K562 (cell line): ENCODE measurements at regions not wholly inside any gene's neighbourhood (a gene's known extent, or its start where the extent isn't known, plus 50 kb on each side); places are given as distances from the start of the nearest gene placed in this dataset.

Experiments used
- ATAC-seq: fragments of 200-7000 bp; cut with Tn5 transposase; 3 replicates; pipeline ENCODE4 v1.9.1; 2020; ENCODE audit warnings: moderate library complexity
- BruUV-seq: library from RNA; stranded (reverse); fragments of 400-500 nt; replicated peaks from 2 replicates; lab custom pipeline; 2021; lab: Mats Ljungman, UMichigan
- CTCF ChIA-PET: fragments of 300-600 bp; formaldehyde crosslinking; extraction: SDS; loops from one replicate; lab custom pipeline; 2021; ENCODE audit warnings: low intra/inter-chr PET ratio; lab: Yijun Ruan, JAX
- POLR2A ChIA-PET: fragments of 300-600, 350-650 bp; sonication (Branson Sonifier 250); formaldehyde crosslinking; extraction: SDS; loops from one replicate; lab custom pipeline; 2021; ENCODE audit warnings: antibody characterized with exemption, inconsistent platforms; lab: Yijun Ruan, JAX
- DNase-seq, 4 experiments: peaks; one replicate each; pipeline versions ENCODE4 v3.0.0 to v3.0.0-alpha.2; 2011 to 2018; ENCODE audit warnings: low spot score in 3 of 4, mixed read lengths in 3 of 4; ENCODE audit errors: extremely low read depth in 1 of 4
- FAIRE-seq: peaks from 2 replicates; lab custom pipeline; 2011; peaks lifted over from hg19 to GRCh38; lab: Jason Lieb, UNC
- H2AFZ ChIP-seq: 2 replicates; pipeline ENCODE4 v1.6.0; 2011; ENCODE audit warnings: low read depth, low read length, control low read depth, inconsistent platforms
- H3K27ac ChIP-seq: fragments of 200-600 bp; 3 replicates; pipeline ENCODE4 v1.8.0; 2011; ENCODE audit warnings: low read depth, mild to moderate bottlenecking, control low read depth, inconsistent platforms, low read length, moderate library complexity, mixed read lengths; ENCODE audit errors: extremely low read depth
- H3K27me3 ChIP-seq, 2 experiments: fragments of 300-600 bp in 1 of 2; 2 replicates in 1 of 2; 3 replicates in 1 of 2; pipeline versions ENCODE4 v1.6.0 to v1.8.0; 2011; ENCODE audit warnings: inconsistent platforms in 2 of 2, low read length in 2 of 2, mild to moderate bottlenecking in 1 of 2, mixed read lengths in 1 of 2, moderate library complexity in 1 of 2; ENCODE audit not compliant: control insufficient read depth in 2 of 2, insufficient read depth in 2 of 2
- H3K36me3 ChIP-seq: fragments of 300-600 bp; 3 replicates; pipeline ENCODE4 v1.8.0; 2011; ENCODE audit warnings: mild to moderate bottlenecking, low read length, inconsistent platforms; ENCODE audit not compliant: control insufficient read depth, insufficient read depth
- H3K4me1 ChIP-seq, 2 experiments: fragments of 200-600 bp in 1 of 2; replicated peaks in 1 of 2; 2 replicates in 1 of 2; 3 replicates in 1 of 2; pipeline versions ENCODE4 v1.5.1 to v1.8.0; 2011; ENCODE audit warnings: inconsistent platforms in 2 of 2, low read length in 2 of 2, mild to moderate bottlenecking in 1 of 2, mixed read lengths in 1 of 2, moderate library complexity in 1 of 2; ENCODE audit not compliant: control insufficient read depth in 2 of 2, insufficient read depth in 2 of 2
- H3K4me2 ChIP-seq: 2 replicates; pipeline ENCODE4 v1.6.1; 2011; ENCODE audit warnings: low read length, control low read depth, inconsistent platforms, mixed read lengths; ENCODE audit not compliant: insufficient read depth
- H3K4me3 ChIP-seq: fragments of 200-600 bp; sonication (generic), shearing (Covaris generic); 2 replicates; pipeline ENCODE4 v1.5.1; 2016; ENCODE audit warnings: control low read depth, inconsistent platforms
- H3K79me2 ChIP-seq: fragments of 200-600 bp; 3 replicates; pipeline ENCODE4 v1.8.0; 2011; ENCODE audit warnings: low read length, inconsistent platforms; ENCODE audit not compliant: control insufficient read depth, insufficient read depth
- H3K9ac ChIP-seq, 2 experiments: 2 replicates each; pipeline versions ENCODE4 v1.6.0 to v1.6.1; 2011; ENCODE audit warnings: low read depth in 2 of 2, low read length in 2 of 2, control low read depth in 1 of 2, inconsistent platforms in 1 of 2, mild to moderate bottlenecking in 1 of 2, mixed read lengths in 1 of 2; ENCODE audit not compliant: insufficient read depth in 1 of 2
- H3K9me1 ChIP-seq: one replicate; pipeline ENCODE4 v1.6.0; 2011; ENCODE audit warnings: inconsistent platforms, mild to moderate bottlenecking, low read length, moderate library complexity; ENCODE audit not compliant: control insufficient read depth, insufficient read depth
- H3K9me3 ChIP-seq: replicated peaks from 2 replicates; pipeline ENCODE4 v1.5.1; 2011; ENCODE audit warnings: low read depth, low read length, inconsistent platforms; ENCODE audit not compliant: control insufficient read depth, insufficient read depth
- H4K20me1 ChIP-seq: replicated peaks from 2 replicates; pipeline ENCODE4 v1.6.1; 2011; ENCODE audit warnings: low read length, inconsistent platforms, mixed read lengths; ENCODE audit not compliant: control insufficient read depth, insufficient read depth
- EWSR1 ChIP-seq: fragments of 450-650 bp; IDR thresholded peaks from 2 replicates; pipeline ENCODE4 v1.6.1; 2018; ENCODE audit warnings: borderline replicate concordance, mild to moderate bottlenecking, low read depth, moderate library complexity; ENCODE audit not compliant: partially characterized antibody
- EZH2 ChIP-seq: IDR thresholded peaks from 2 replicates; pipeline ENCODE4 v1.6.1; 2012; ENCODE audit warnings: low read depth, mild to moderate bottlenecking, inconsistent platforms, low read length, borderline replicate concordance
- GTF2F1 ChIP-seq: IDR thresholded peaks from 2 replicates; pipeline ENCODE4 v1.6.1; 2011; ENCODE audit warnings: low read depth, low read length, improper control_type of control experiment
- HMG20A ChIP-seq: fragments of 450-650 bp; formaldehyde crosslinking; conservative IDR thresholded peaks from 2 replicates; pipeline ENCODE4 v1.4.0; 2020; ENCODE audit warnings: mild to moderate bottlenecking, mixed read lengths
- MAFF ChIP-seq: IDR thresholded peaks from 2 replicates; pipeline ENCODE4 v1.6.1; 2012; ENCODE audit warnings: low read length, improper control_type of control experiment
- MAZ ChIP-seq, 2 experiments: fragments of 450-650 bp in 1 of 2; sonication (generic) in 1 of 2; formaldehyde crosslinking; IDR thresholded peaks in 1 of 2; conservative IDR thresholded peaks in 1 of 2; 2 replicates each; pipeline versions ENCODE4 v1.4.0 to v1.5.0; 2020; ENCODE audit warnings: mild to moderate bottlenecking in 1 of 2, missing genetic modification reagents in 1 of 2
- MXI1 ChIP-seq: IDR thresholded peaks from 2 replicates; pipeline ENCODE4 v1.6.1; 2011; ENCODE audit warnings: low read depth, mild to moderate bottlenecking, improper control_type of control experiment, low read length
- NCOA2 ChIP-seq, 2 experiments: fragments of 450-650 bp; IDR thresholded peaks; 2 replicates each; pipeline ENCODE4 v1.6.1; 2018; ENCODE audit warnings: mild to moderate bottlenecking in 2 of 2, moderate library complexity in 1 of 2; ENCODE audit not compliant: partially characterized antibody in 2 of 2
- NCOA4 ChIP-seq: fragments of 450-650 bp; IDR thresholded peaks from 2 replicates; pipeline ENCODE4 v1.6.1; 2018; ENCODE audit warnings: mild to moderate bottlenecking; ENCODE audit not compliant: partially characterized antibody
- PHF21A ChIP-seq: fragments of 450-650 bp; IDR thresholded peaks from 2 replicates; pipeline ENCODE4 v1.6.1; 2017; ENCODE audit warnings: low read depth, borderline replicate concordance
- YY1 ChIP-seq, 3 experiments: IDR thresholded peaks; 2 replicates each; pipeline ENCODE4 v1.6.1; 2011; ENCODE audit warnings: low read length in 2 of 3, mild to moderate bottlenecking in 2 of 3, moderate library complexity in 2 of 3, borderline replicate concordance in 1 of 3, control low read depth in 1 of 3, low read depth in 1 of 3; ENCODE audit not compliant: insufficient read depth in 3 of 3, insufficient replicate concordance in 2 of 3, control insufficient read depth in 1 of 3, insufficient read length in 1 of 3; ENCODE audit errors: extremely low read depth in 1 of 3
- ZKSCAN3 ChIP-seq: fragments of 250-450 bp; sonication (Bioruptor Pico); IDR thresholded peaks from 2 replicates; pipeline ENCODE4 v1.4.0; 2020
- ZNF511 ChIP-seq: sonication (generic); formaldehyde crosslinking; IDR thresholded peaks from 2 replicates; pipeline ENCODE4 v1.8.0; 2022; ENCODE audit warnings: mild to moderate bottlenecking, missing genetic modification reagents
- WGBS: fragments of 100-300 bp; shearing (Covaris generic); methylation state at CpG from one replicate; pipeline ENCODE4 v1.1.6; 2016; ENCODE audit warnings: low coverage, mixed read lengths; ENCODE audit not compliant: insufficient coverage; ENCODE audit errors: missing lambda C conversion rate; 5-methylcytosine and 5-hydroxymethylcytosine counted together
- in situ Hi-C: fragments of 300-500 bp; cut with MboI; formaldehyde crosslinking; loops from 4 replicates; pipeline ENCODE4 v1.15.0; 2018; ENCODE audit warnings: inconsistent platforms, mixed read lengths
- intact Hi-C: fragments of 100-400 bp; cut with micrococcal nuclease; formaldehyde crosslinking; loops from 2 replicates; pipeline ENCODE4 v1.14.2; 2022
- TF ChIP-seq, protein P1 (sequence below), 2 experiments: fragments of 150-350 bp in 1 of 2; IDR thresholded peaks; 2 replicates each; pipeline ENCODE4 v1.6.1; 2012 to 2016; ENCODE audit warnings: low read depth in 2 of 2, low read length in 2 of 2, mild to moderate bottlenecking in 1 of 2, moderate library complexity in 1 of 2

- H4K20me1 ChIP-seq: no peaks in the 10 kb centered on the region
- POLR2A ChIA-PET: no interaction called here
These were observed 829.6 kb downstream of the KCNA4 start for GRCh38 chr11:29187215-29187614.

More at GRCh38 chr11:29187215-29187614, 829.6 kb downstream of the KCNA4 start:
- no peak overlapping the region for H2AFZ ChIP-seq
- H3K27ac ChIP-seq: no peak overlapping the region
- no peaks in the 10 kb centered on the region for H3K27me3 ChIP-seq
- H3K4me3 ChIP-seq: no peak overlapping the region
- H3K79me2 ChIP-seq: no peaks in the 10 kb centered on the region
- in situ Hi-C loops: no loop called here
- FAIRE-seq (no peak), DNase-seq (no peak), ATAC-seq (no peak)
- no peak overlapping the region for H3K9ac ChIP-seq
- BruUV-seq: no TSS peak
- no peaks in the 10 kb centered on the region for H3K9me3 ChIP-seq
- H3K36me3 ChIP-seq: no peaks in the 10 kb centered on the region
- intact Hi-C loops: no loop called here
- no peaks in the 10 kb centered on the region for H3K4me1 ChIP-seq
- no peak overlapping the region for H3K4me2 ChIP-seq
- CTCF ChIA-PET: no interaction called here
- 0% methylated on average over 1 of the region's 1 CpG for WGBS
- no peaks in the 10 kb centered on the region for H3K9me1 ChIP-seq
- no peak for TF ChIP-seq EWSR1
- TF ChIP-seq ZKSCAN3 (CRISPR knock-in tag): no peak
- no peak for TF ChIP-seq ZNF511 (CRISPR knock-in tag)
- no peak for TF ChIP-seq YY1 (IDR thresholded peaks at IDR 0.05; ENCODE audit: borderline replicate concordance in 1 of 3, control insufficient read depth in 1 of 3, extremely low read depth in 1 of 3, insufficient read depth in 3 of 3, insufficient read length in 1 of 3, insufficient replicate concordance in 2 of 3, low read depth in 1 of 3, low read length in 2 of 3)
- TF ChIP-seq NCOA2 (IDR thresholded peaks at IDR 0.05; ENCODE audit: partially characterized antibody in 2 of 2): no peak
- TF ChIP-seq GTF2F1: no peak
- TF ChIP-seq NCOA4: no peak
- no peak for TF ChIP-seq EZH2
- TF ChIP-seq MAFF: no peak
- TF ChIP-seq, protein P1, sequence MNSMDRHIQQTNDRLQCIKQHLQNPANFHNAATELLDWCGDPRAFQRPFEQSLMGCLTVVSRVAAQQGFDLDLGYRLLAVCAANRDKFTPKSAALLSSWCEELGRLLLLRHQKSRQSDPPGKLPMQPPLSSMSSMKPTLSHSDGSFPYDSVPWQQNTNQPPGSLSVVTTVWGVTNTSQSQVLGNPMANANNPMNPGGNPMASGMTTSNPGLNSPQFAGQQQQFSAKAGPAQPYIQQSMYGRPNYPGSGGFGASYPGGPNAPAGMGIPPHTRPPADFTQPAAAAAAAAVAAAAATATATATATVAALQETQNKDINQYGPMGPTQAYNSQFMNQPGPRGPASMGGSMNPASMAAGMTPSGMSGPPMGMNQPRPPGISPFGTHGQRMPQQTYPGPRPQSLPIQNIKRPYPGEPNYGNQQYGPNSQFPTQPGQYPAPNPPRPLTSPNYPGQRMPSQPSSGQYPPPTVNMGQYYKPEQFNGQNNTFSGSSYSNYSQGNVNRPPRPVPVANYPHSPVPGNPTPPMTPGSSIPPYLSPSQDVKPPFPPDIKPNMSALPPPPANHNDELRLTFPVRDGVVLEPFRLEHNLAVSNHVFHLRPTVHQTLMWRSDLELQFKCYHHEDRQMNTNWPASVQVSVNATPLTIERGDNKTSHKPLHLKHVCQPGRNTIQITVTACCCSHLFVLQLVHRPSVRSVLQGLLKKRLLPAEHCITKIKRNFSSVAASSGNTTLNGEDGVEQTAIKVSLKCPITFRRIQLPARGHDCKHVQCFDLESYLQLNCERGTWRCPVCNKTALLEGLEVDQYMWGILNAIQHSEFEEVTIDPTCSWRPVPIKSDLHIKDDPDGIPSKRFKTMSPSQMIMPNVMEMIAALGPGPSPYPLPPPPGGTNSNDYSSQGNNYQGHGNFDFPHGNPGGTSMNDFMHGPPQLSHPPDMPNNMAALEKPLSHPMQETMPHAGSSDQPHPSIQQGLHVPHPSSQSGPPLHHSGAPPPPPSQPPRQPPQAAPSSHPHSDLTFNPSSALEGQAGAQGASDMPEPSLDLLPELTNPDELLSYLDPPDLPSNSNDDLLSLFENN (IDR thresholded peaks at IDR 0.05; ENCODE audit: low read depth in 2 of 2, low read length in 2 of 2): no peak
- TF ChIP-seq HMG20A (CRISPR knock-in tag): no peak
- no peak for TF ChIP-seq MXI1
- TF ChIP-seq PHF21A: no peak
- no peak for TF ChIP-seq MAZ (CRISPR knock-in tag; conservative IDR thresholded peaks at IDR 0.05 in 1 of 2, IDR thresholded peaks at IDR 0.05 in 1 of 2)
